CD14-positive monocyte (primary cell): ENCODE measurements at regions not wholly inside any gene's neighbourhood (a gene's known extent, or its start where the extent isn't known, plus 50 kb on each side); places are given as distances from the start of the nearest gene placed in this dataset.

Source experiments
- DNase-seq, 3 donors: peaks; one replicate each; pipeline ENCODE4 v3.0.0-alpha.2; 2011 to 2022
- H2AFZ ChIP-seq: 2 replicates; pipeline ENCODE4 v1.6.0; 2012; ENCODE audit warnings: mild to moderate bottlenecking, low read depth, low read length, inconsistent platforms; ENCODE audit not compliant: insufficient read depth, poor library complexity, severe bottlenecking
- H3K27ac ChIP-seq, 2 donors: 1 replicate in 1 of 2; 2 replicates in 1 of 2; pipeline ENCODE4 v1.5.1; 2012 to 2013; ENCODE audit warnings: low read length in 2 of 2, control low read depth in 1 of 2, inconsistent platforms in 1 of 2, low read depth in 1 of 2, mild to moderate bottlenecking in 1 of 2
- H3K27me3 ChIP-seq, 2 donors: one replicate each; pipeline versions ENCODE4 v1.6.0 to v1.6.1; 2011 to 2013; ENCODE audit warnings: low read length in 2 of 2; ENCODE audit not compliant: control insufficient read depth in 2 of 2, insufficient read depth in 2 of 2
- H3K36me3 ChIP-seq, 2 donors: replicated peaks in 1 of 2; 1 replicate in 1 of 2; 2 replicates in 1 of 2; pipeline versions ENCODE4 v1.5.1 to v1.6.1; 2012 to 2013; ENCODE audit warnings: low read length in 2 of 2, control low read depth in 1 of 2, inconsistent platforms in 1 of 2, mild to moderate bottlenecking in 1 of 2; ENCODE audit not compliant: insufficient read depth in 2 of 2, control insufficient read depth in 1 of 2
- H3K4me1 ChIP-seq, 2 donors: 1 replicate in 1 of 2; 2 replicates in 1 of 2; pipeline versions ENCODE4 v1.5.1 to v1.6.1; 2012 to 2013; ENCODE audit warnings: low read length in 2 of 2, control low read depth in 1 of 2, inconsistent platforms in 1 of 2, mild to moderate bottlenecking in 1 of 2, moderate library complexity in 1 of 2; ENCODE audit not compliant: insufficient read depth in 2 of 2, control insufficient read depth in 1 of 2
- H3K4me2 ChIP-seq: replicated peaks from 2 replicates; pipeline ENCODE3; 2012; ENCODE audit warnings: low read length, moderate library complexity, mild to moderate bottlenecking; ENCODE audit not compliant: poor library complexity, severe bottlenecking; ENCODE audit errors: extremely low read depth
- H3K4me3 ChIP-seq, 3 experiments: fragments of 200-600 bp in 1 of 3; sonication (generic) in 1 of 3; replicated peaks in 1 of 3; 1 replicate in 2 of 3; 2 replicates in 1 of 3; pipeline ENCODE4 v1.5.1; 2011 to 2013; ENCODE audit warnings: low read length in 3 of 3, mild to moderate bottlenecking in 3 of 3, control low read depth in 2 of 3, low read depth in 2 of 3, inconsistent platforms in 1 of 3, moderate library complexity in 1 of 3
- H3K79me2 ChIP-seq: 2 replicates; pipeline ENCODE4 v1.6.0; 2012; ENCODE audit warnings: mild to moderate bottlenecking, control low read depth, inconsistent platforms, low read length, moderate library complexity; ENCODE audit not compliant: insufficient read depth
- H3K9ac ChIP-seq: 2 replicates; pipeline ENCODE4 v1.6.0; 2017; ENCODE audit warnings: low read length, mild to moderate bottlenecking; ENCODE audit not compliant: insufficient read depth, poor library complexity, severe bottlenecking
- H3K9me3 ChIP-seq, 2 donors: replicated peaks in 1 of 2; 1 replicate in 1 of 2; 2 replicates in 1 of 2; pipeline versions ENCODE4 v1.5.1 to v1.6.1; 2012 to 2013; ENCODE audit warnings: low read length in 2 of 2, control low read depth in 1 of 2; ENCODE audit not compliant: control insufficient read depth in 1 of 2, insufficient read depth in 1 of 2
- H4K20me1 ChIP-seq: 2 replicates; pipeline ENCODE4 v1.6.0; 2012; ENCODE audit warnings: mild to moderate bottlenecking, low read length, control low read depth, moderate library complexity; ENCODE audit not compliant: insufficient read depth
- H3K27ac Mint-ChIP-seq, 7 donors: one replicate each; pipeline ENCODE4 v1.8.0; 2020; ENCODE audit warnings: mild to moderate bottlenecking in 7 of 7, mixed read lengths in 7 of 7, moderate library complexity in 6 of 7, inconsistent platforms in 2 of 7
- H3K27me3 Mint-ChIP-seq, 3 donors: one replicate each; pipeline ENCODE4 v1.8.0; 2021 to 2022; ENCODE audit warnings: low read depth in 3 of 3, mild to moderate bottlenecking in 3 of 3, mixed read lengths in 3 of 3, moderate library complexity in 3 of 3, inconsistent platforms in 1 of 3
- H3K36me3 Mint-ChIP-seq, 2 donors: one replicate each; pipeline ENCODE4 v1.8.0; 2020; ENCODE audit warnings: mixed read lengths in 2 of 2, inconsistent platforms in 1 of 2, mild to moderate bottlenecking in 1 of 2
- H3K4me1 Mint-ChIP-seq: one replicate; pipeline ENCODE4 v1.8.0; 2020; ENCODE audit warnings: mild to moderate bottlenecking, mixed read lengths
- H3K4me3 Mint-ChIP-seq, 2 donors: one replicate each; pipeline ENCODE4 v1.8.0; 2020; ENCODE audit warnings: mild to moderate bottlenecking in 2 of 2, mixed read lengths in 2 of 2, moderate library complexity in 1 of 2
- H3K9me3 Mint-ChIP-seq, 7 donors: one replicate each; pipeline ENCODE4 v1.8.0; 2020 to 2022; ENCODE audit warnings: mixed read lengths in 7 of 7, mild to moderate bottlenecking in 6 of 7, moderate library complexity in 6 of 7, inconsistent platforms in 2 of 7
- WGBS: methylation state at CpG from one replicate; pipeline ENCODE4 v1.1.5; 2013; ENCODE audit warnings: missing lambda C conversion rate; ENCODE audit not compliant: insufficient coverage; 5-methylcytosine and 5-hydroxymethylcytosine counted together
- intact Hi-C, 2 donors: fragments of 100-400 bp; cut with micrococcal nuclease; formaldehyde crosslinking; loops; one replicate each; pipeline versions ENCODE4 v1.15.0 to v1.15.1; 2023
- TF ChIP-seq, protein P1 (sequence below): fragments of 200-600 bp; IDR thresholded peaks from one replicate; pipeline ENCODE4 v1.8.0; 2022; ENCODE audit warnings: antibody characterized with exemption, mild to moderate bottlenecking

DNA sequence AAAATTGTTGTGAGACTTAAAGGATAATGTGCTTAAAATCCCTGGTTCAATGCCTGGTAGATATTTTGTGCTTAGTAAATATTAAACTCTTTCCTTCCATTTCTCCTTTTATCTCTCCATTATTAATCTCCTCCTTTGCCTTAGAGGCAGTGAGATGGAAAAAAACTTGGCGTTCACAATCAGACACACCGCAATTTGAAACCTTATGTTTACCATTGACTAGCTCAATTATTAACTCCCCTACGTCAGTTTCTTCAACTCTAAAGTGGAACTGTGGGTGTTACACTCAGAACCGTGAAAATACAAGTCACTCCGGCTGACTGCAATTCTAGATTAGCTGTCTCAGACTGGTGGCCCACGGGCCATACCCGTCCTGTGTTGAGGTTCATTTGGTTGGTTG lies 327.2 kb downstream of the DEPDC1B start:
- H3K27me3 Mint-ChIP-seq, result peaks cover 0 to 5% (median 1%) of the 10 kb centered on the region in 3 donors
- H3K27ac Mint-ChIP-seq, result no peak overlapping the region
- Histone ChIP-seq H3K4me1 (no peaks in the 10 kb centered on the region), H3K9ac (no peak overlapping the region), H3K4me3 (no peak overlapping the region), H2AFZ (no peak overlapping the region), H4K20me1 (no peaks in the 10 kb centered on the region), H3K27ac (no peak overlapping the region), H3K4me2 (no peak overlapping the region), H3K79me2 (no peaks in the 10 kb centered on the region), H3K27me3 (no peaks in the 10 kb centered on the region), H3K36me3 (no peaks in the 10 kb centered on the region), H3K9me3 (peaks cover 0 to 6% of the 10 kb centered on the region in 2 donors)
- no peak for DNase-seq
- H3K36me3 Mint-ChIP-seq, result peaks cover 0 to 4% of the 10 kb centered on the region in 2 donors
- TF ChIP-seq, protein P1, sequence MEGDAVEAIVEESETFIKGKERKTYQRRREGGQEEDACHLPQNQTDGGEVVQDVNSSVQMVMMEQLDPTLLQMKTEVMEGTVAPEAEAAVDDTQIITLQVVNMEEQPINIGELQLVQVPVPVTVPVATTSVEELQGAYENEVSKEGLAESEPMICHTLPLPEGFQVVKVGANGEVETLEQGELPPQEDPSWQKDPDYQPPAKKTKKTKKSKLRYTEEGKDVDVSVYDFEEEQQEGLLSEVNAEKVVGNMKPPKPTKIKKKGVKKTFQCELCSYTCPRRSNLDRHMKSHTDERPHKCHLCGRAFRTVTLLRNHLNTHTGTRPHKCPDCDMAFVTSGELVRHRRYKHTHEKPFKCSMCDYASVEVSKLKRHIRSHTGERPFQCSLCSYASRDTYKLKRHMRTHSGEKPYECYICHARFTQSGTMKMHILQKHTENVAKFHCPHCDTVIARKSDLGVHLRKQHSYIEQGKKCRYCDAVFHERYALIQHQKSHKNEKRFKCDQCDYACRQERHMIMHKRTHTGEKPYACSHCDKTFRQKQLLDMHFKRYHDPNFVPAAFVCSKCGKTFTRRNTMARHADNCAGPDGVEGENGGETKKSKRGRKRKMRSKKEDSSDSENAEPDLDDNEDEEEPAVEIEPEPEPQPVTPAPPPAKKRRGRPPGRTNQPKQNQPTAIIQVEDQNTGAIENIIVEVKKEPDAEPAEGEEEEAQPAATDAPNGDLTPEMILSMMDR, result no peak
- intact Hi-C loops, result no loop called here
- peaks cover 1 to 19% (median 8%) of the 10 kb centered on the region in 7 donors for H3K9me3 Mint-ChIP-seq
- WGBS, result no CpG with 5 or more reads among the region's 7 CpGs
- no peak overlapping the region for H3K4me3 Mint-ChIP-seq
- H3K4me1 Mint-ChIP-seq, result no peaks in the 10 kb centered on the region

DNA sequence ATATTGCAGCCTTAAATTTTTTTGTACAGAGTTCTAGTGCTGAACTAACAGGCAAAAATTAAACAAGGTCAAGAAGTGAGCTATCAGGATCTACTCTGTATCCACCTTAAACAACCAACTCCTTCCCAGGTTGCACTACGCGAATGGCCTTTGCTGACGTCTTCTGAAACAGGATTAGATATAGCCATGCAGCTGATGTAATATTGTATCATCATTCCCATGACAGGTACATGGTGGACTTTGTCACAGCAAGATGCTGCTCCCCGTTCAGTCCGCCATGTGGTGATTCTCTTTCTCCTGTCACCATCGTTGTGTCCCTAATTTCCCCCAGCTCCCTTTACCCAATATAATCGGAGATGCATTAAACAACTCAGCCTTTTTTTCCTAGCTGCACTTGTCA lies 328.9 kb downstream of the DEPDC1B start:
- H3K36me3 ChIP-seq, result no peaks in the 10 kb centered on the region
- TF ChIP-seq, protein P1, result no peak
- WGBS, result 97% methylated on average over 6 of the region's 7 CpGs
- DNase-seq, result no peak
- H3K36me3 Mint-ChIP-seq, result peaks cover 0 to 4% of the 10 kb centered on the region in 2 donors
- no peaks in the 10 kb centered on the region for H3K4me1 Mint-ChIP-seq
- H3K27ac ChIP-seq, result no peak overlapping the region
- H3K27me3 Mint-ChIP-seq, result peaks cover 1 to 7% (median 2%) of the 10 kb centered on the region in 3 donors
- no peaks in the 10 kb centered on the region for H3K4me1 ChIP-seq
- no peak overlapping the region for H3K4me3 Mint-ChIP-seq
- no peak overlapping the region for H3K4me3 ChIP-seq
- no peak overlapping the region for H3K27ac Mint-ChIP-seq
- H2AFZ ChIP-seq, result no peak overlapping the region
- H3K9me3 ChIP-seq, result peaks cover 0 to 6% of the 10 kb centered on the region in 2 donors
- no peak overlapping the region for H3K4me2 ChIP-seq
- H3K9me3 Mint-ChIP-seq, result peaks cover 1 to 19% (median 8%) of the 10 kb centered on the region in 7 donors
- H4K20me1 ChIP-seq, result no peaks in the 10 kb centered on the region
- no peak overlapping the region for H3K9ac ChIP-seq
- no peaks in the 10 kb centered on the region for H3K79me2 ChIP-seq
- intact Hi-C loops, result no loop called here
- no peaks in the 10 kb centered on the region for H3K27me3 ChIP-seq
